ENCODE measurements at regions not wholly inside any gene's neighbourhood (a gene's known extent, or its start where the extent isn't known, plus 50 kb on each side); places are given as distances from the start of the nearest gene placed in this dataset.

GRCh38 chr16:63628812-63629211, 1493.1 kb downstream of the CDH11 start:
- no peak for TF ChIP-seq CTCF (IDR thresholded peaks at IDR 0.05)
- TF ChIP-seq POLR2A (IDR thresholded peaks at IDR 0.05), result no peak
